Muscle of leg (tissue), 3 donors: ENCODE measurements at regions not wholly inside any gene's neighbourhood (a gene's known extent, or its start where the extent isn't known, plus 50 kb on each side); places are given as distances from the start of the nearest gene placed in this dataset.

Experiments used
- DNase-seq: peaks from one replicate; pipeline ENCODE4 v3.0.0; 2013
- H3K27ac ChIP-seq: one replicate; pipeline ENCODE4 v1.5.1; 2013; ENCODE audit warnings: mild to moderate bottlenecking, low read length, control low read depth
- H3K27me3 ChIP-seq: one replicate; pipeline ENCODE4 v1.6.1; 2013; ENCODE audit warnings: low read length; ENCODE audit not compliant: control insufficient read depth, insufficient read depth
- H3K36me3 ChIP-seq: one replicate; pipeline ENCODE4 v1.6.1; 2013; ENCODE audit warnings: low read length; ENCODE audit not compliant: control insufficient read depth, insufficient read depth
- H3K4me1 ChIP-seq: one replicate; pipeline ENCODE4 v1.6.1; 2013; ENCODE audit warnings: low read length; ENCODE audit not compliant: control insufficient read depth, insufficient read depth
- H3K4me3 ChIP-seq: one replicate; pipeline ENCODE4 v1.5.1; 2013; ENCODE audit warnings: low read length, control low read depth
- H3K9me3 ChIP-seq: replicated peaks from 2 replicates; pipeline ENCODE4 v1.6.1; 2013; ENCODE audit warnings: low read depth, low read length; ENCODE audit not compliant: control insufficient read depth
- WGBS: methylation state at CpG from one replicate; pipeline ENCODE4 v1.1.5; 2013; ENCODE audit warnings: missing lambda C conversion rate; ENCODE audit not compliant: insufficient coverage; 5-methylcytosine and 5-hydroxymethylcytosine counted together

GRCh38 chr5:163645421-163646416 lies 140.3 kb downstream of the MAT2B start:
- no peak overlapping the region for H3K27ac ChIP-seq
- WGBS = 100% methylated on average over 1 of the region's 5 CpGs
- no peaks in the 10 kb centered on the region for H3K36me3 ChIP-seq
- H3K27me3 ChIP-seq = no peaks in the 10 kb centered on the region
- H3K4me1 ChIP-seq = no peaks in the 10 kb centered on the region
- H3K9me3 ChIP-seq = no peaks in the 10 kb centered on the region
- no peak for DNase-seq
- no peak overlapping the region for H3K4me3 ChIP-seq

- Histone ChIP-seq H3K36me3 (no peaks in the 10 kb centered on the region), H3K4me3 (no peak overlapping the region), H3K4me1 (no peaks in the 10 kb centered on the region), H3K27ac (no peak overlapping the region), H3K9me3 (no peaks in the 10 kb centered on the region), H3K27me3 (no peaks in the 10 kb centered on the region)
- DNase-seq = no peak
- 80% methylated on average over 1 of the region's 2 CpGs for WGBS
Observed at GRCh38 chr5:163649514-163649913, 144.1 kb downstream of the MAT2B start.

- no peak overlapping the region for H3K4me3 ChIP-seq
- H3K36me3 ChIP-seq = no peaks in the 10 kb centered on the region
- H3K9me3 ChIP-seq = no peaks in the 10 kb centered on the region
- H3K4me1 ChIP-seq = no peaks in the 10 kb centered on the region
- no peaks in the 10 kb centered on the region for H3K27me3 ChIP-seq
- no peak overlapping the region for H3K27ac ChIP-seq
- no peak for DNase-seq
- whole genome bisulfite sequencing = no CpG with 5 or more reads among the region's 1 CpG
Observed at GRCh38 chr5:163653526-163653925, 148.1 kb downstream of the MAT2B start.

DNA sequence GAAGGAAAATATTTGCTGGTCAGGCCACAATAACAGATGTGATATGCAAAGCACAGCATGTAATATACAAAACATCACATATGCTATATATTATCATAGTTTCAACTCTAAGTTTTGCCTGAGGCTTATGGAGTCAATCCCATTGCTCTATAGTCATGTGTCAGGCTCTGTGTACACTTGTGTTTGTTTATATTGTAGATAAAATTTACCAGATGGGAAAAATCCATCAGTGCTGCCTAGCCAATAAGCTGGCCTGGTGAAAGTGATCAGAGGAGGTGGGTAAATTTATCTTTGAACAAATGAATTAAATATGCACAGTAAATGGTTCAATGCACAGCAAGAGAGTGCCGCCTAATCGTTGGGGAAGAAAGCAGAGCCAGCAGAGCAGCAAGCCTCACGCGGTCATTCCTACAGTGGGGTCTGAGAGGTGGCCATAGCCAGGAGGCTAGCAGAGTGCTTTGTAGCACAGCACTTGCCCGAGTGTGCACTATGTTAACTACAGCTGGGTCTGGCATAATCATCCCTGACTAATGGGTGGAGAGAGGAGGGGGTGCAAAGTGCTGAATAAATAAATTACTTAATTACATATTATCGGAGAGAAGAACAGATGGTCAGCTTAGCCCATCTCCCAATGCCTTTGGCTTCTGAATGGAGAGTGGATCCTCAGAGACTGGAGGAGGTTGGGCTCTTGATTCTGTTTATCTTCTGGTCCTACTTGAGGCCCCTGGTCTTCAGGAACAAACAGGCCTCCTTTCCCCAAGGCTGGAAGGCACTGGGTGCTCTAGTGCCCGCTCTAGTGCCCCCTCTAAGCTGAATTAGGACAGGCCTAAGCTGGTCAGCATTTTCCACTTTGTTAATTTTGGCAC lies 153.5 kb downstream of the MAT2B start:
- Histone ChIP-seq H3K4me3 (no peak overlapping the region), H3K27me3 (no peaks in the 10 kb centered on the region), H3K4me1 (no peaks in the 10 kb centered on the region), H3K36me3 (no peaks in the 10 kb centered on the region), H3K9me3 (no peaks in the 10 kb centered on the region), H3K27ac (no peak overlapping the region)
- 69% methylated on average over 5 of the region's 7 CpGs for WGBS
- no peak for DNase-seq

GRCh38 chr5:163659568-163659902 lies 154.1 kb downstream of the MAT2B start:
- H3K4me1 ChIP-seq = no peaks in the 10 kb centered on the region
- no CpG with 5 or more reads among the region's 3 CpGs for WGBS

DNA sequence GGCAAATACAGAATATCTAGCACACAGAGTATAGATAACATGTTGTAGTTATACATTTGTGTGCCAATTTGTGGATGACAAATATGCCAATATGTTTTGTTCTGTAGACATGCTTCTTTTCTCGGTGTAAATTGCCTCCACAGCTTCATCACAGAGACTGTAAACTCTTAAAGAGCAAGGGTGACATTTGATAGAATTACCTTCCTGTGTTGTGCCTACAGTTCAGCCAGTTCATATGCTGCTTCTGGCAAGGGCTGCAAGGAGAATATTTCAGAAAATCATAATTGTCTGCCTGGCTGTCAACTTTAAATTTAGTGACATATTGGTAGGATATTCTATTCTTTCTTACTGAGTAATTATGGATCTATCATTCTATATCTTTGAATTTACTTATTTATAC lies 155.1 kb downstream of the MAT2B start:
- Histone ChIP-seq H3K9me3 (no peaks in the 10 kb centered on the region), H3K36me3 (no peaks in the 10 kb centered on the region), H3K4me3 (no peak overlapping the region), H3K4me1 (no peaks in the 10 kb centered on the region), H3K27ac (no peak overlapping the region), H3K27me3 (no peaks in the 10 kb centered on the region)
- no peak for DNase-seq
- no CpG with 5 or more reads among the region's 1 CpG for WGBS

More at GRCh38 chr5:163659568-163659902, 154.1 kb downstream of the MAT2B start:
- no peaks in the 10 kb centered on the region for H3K36me3 ChIP-seq
- DNase-seq = no peak
- no peak overlapping the region for H3K4me3 ChIP-seq
- no peak overlapping the region for H3K27ac ChIP-seq
- no peaks in the 10 kb centered on the region for H3K9me3 ChIP-seq
- no peaks in the 10 kb centered on the region for H3K27me3 ChIP-seq

GRCh38 chr5:163661360-163661759 lies 155.9 kb downstream of the MAT2B start:
- Histone ChIP-seq H3K27ac (no peak overlapping the region), H3K4me3 (no peak overlapping the region), H3K4me1 (no peaks in the 10 kb centered on the region), H3K36me3 (no peaks in the 10 kb centered on the region), H3K9me3 (no peaks in the 10 kb centered on the region), H3K27me3 (no peaks in the 10 kb centered on the region)
- DNase-seq = no peak
- WGBS = 80% methylated on average over 1 of the region's 1 CpG

GRCh38 chr5:163670036-163670435 lies 164.6 kb downstream of the MAT2B start:
- Histone ChIP-seq H3K9me3 (no peaks in the 10 kb centered on the region), H3K4me3 (no peak overlapping the region), H3K27me3 (no peaks in the 10 kb centered on the region), H3K36me3 (no peaks in the 10 kb centered on the region), H3K4me1 (no peaks in the 10 kb centered on the region), H3K27ac (no peak overlapping the region)
- DNase-seq = no peak

- H3K4me3 ChIP-seq = no peak overlapping the region
- no peaks in the 10 kb centered on the region for H3K36me3 ChIP-seq
Observed at GRCh38 chr5:163677092-163677491, 171.7 kb downstream of the MAT2B start.

DNA sequence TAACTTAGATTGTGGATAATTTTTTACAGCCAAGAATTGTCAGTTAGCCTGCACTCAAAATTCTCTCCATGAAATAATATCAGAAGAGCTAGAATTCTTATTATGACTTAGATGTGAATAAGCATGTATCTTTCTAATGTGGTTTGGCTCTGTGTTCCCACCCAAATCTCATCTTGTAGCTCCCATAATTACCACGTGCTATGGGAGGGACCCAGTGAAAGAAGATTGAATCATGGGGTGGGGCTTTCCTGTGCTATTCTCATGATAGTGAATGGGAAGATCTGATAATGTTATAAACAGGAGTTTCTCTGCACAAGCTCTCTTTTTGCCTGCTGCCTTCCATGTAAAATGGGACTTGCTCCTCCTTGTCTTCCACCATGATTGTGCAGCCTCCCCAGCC lies 176.8 kb downstream of the MAT2B start:
- WGBS = no CpG with 5 or more reads among the region's 1 CpG
- Histone ChIP-seq H3K27me3 (no peaks in the 10 kb centered on the region), H3K27ac (no peak overlapping the region), H3K9me3 (no peaks in the 10 kb centered on the region), H3K4me1 (no peaks in the 10 kb centered on the region), H3K36me3 (no peaks in the 10 kb centered on the region), H3K4me3 (no peak overlapping the region)
- DNase-seq = no peak

More at GRCh38 chr5:163677092-163677491, 171.7 kb downstream of the MAT2B start:
- Histone ChIP-seq H3K27ac (no peak overlapping the region), H3K4me1 (no peaks in the 10 kb centered on the region), H3K27me3 (no peaks in the 10 kb centered on the region), H3K9me3 (no peaks in the 10 kb centered on the region)
- WGBS = no CpG with 5 or more reads among the region's 2 CpGs
- DNase-seq = no peak
